ENCODE measurements at regions not wholly inside any gene's neighbourhood (a gene's known extent, or its start where the extent isn't known, plus 50 kb on each side); places are given as distances from the start of the nearest gene placed in this dataset.

DNA sequence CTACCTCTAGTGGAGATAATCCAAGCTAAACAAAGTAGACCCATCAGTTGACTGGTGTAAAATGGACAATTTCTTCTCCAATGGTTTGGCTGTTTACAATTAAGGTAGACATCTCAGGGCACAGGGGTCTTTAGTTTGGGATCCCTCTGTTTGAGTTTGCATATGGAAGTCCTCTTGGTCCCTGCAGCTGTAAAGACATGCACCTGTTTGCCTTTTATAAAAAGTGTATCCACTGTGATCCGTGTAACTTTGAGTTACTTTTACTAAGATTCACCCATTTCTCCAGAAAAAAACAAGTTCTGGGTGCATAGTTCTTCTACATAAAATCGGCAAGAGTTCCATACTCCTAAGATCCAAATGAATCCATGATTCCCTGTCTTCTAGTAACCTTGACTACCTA is 374.7 kb upstream of the ADAMTS16 start:
- H3K4me3 ChIP-seq (ENCODE audit: low read depth, poor library complexity, severe bottlenecking) = no peak overlapping the region
- WGBS, 2 donors = 93 to 95% methylated on average over 2 of the region's 2 CpGs
- TF ChIP-seq, protein P1, sequence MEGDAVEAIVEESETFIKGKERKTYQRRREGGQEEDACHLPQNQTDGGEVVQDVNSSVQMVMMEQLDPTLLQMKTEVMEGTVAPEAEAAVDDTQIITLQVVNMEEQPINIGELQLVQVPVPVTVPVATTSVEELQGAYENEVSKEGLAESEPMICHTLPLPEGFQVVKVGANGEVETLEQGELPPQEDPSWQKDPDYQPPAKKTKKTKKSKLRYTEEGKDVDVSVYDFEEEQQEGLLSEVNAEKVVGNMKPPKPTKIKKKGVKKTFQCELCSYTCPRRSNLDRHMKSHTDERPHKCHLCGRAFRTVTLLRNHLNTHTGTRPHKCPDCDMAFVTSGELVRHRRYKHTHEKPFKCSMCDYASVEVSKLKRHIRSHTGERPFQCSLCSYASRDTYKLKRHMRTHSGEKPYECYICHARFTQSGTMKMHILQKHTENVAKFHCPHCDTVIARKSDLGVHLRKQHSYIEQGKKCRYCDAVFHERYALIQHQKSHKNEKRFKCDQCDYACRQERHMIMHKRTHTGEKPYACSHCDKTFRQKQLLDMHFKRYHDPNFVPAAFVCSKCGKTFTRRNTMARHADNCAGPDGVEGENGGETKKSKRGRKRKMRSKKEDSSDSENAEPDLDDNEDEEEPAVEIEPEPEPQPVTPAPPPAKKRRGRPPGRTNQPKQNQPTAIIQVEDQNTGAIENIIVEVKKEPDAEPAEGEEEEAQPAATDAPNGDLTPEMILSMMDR (IDR thresholded peaks at IDR 0.05) = no peak
- no peak for TF ChIP-seq POLR2A (IDR thresholded peaks at IDR 0.05)
- DNase-seq (ENCODE audit: low spot score in 2 of 2) = no peak
- intact Hi-C loops (cut with DNase I; ENCODE audit: low total_unique reads) = no loop called here

DNA sequence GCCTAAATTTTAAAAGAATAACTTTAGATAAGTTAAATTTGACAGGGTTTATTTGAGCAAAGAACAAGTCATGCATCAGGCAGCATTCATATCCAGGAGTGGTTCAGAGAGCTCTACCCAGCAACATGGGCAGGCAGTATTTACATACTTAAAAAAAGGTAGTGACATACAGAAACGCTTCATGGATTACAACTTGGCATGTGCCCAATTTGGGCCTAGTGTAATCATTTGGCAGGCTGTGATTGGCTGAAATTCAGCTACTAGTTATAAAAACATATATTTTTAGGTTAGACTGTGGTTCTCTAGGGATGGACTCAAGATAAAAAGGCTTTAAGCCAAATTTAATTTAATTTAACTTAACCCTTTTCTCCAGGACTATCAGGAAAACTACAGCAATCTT is 374.0 kb upstream of the ADAMTS16 start:
- DNase-seq (ENCODE audit: low spot score in 2 of 2) = no peak
- 39 to 65% methylated on average over 1 of the region's 1 CpG for WGBS, 2 donors
- H3K4me3 ChIP-seq (ENCODE audit: low read depth, poor library complexity, severe bottlenecking) = no peak overlapping the region
- no peak for TF ChIP-seq POLR2A (IDR thresholded peaks at IDR 0.05)
- TF ChIP-seq, protein P1 (IDR thresholded peaks at IDR 0.05) = no peak
- intact Hi-C loops (cut with DNase I; ENCODE audit: low total_unique reads) = no loop called here

DNA sequence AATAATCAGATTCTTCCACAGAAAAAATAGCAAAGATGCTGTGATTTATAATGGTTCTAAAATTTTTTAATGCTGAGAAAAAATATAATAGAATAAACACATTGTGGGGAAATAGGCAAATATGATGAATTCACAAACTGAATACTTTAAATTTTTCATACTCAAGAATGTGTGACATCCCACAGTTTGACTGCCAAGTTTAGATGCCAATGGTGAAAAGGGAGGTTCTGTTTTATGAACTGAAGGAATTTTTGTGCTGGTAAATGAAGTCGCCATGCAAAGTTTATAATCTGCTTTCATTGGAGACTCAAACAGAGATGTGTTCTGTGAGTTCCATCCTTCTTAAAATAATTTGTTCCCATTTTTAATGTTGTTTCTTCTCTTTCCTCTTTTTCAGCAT is 367.5 kb upstream of the ADAMTS16 start:
- intact Hi-C loops (cut with DNase I; ENCODE audit: low total_unique reads) = no loop called here
- no peak for DNase-seq (ENCODE audit: low spot score in 2 of 2)
- no peak overlapping the region for H3K4me3 ChIP-seq (ENCODE audit: low read depth, poor library complexity, severe bottlenecking)
- whole genome bisulfite sequencing, 2 donors = 27 to 36% methylated on average over 1 of the region's 1 CpG
- TF ChIP-seq POLR2A (IDR thresholded peaks at IDR 0.05) = no peak
- TF ChIP-seq, protein P1 (IDR thresholded peaks at IDR 0.05) = no peak

DNA sequence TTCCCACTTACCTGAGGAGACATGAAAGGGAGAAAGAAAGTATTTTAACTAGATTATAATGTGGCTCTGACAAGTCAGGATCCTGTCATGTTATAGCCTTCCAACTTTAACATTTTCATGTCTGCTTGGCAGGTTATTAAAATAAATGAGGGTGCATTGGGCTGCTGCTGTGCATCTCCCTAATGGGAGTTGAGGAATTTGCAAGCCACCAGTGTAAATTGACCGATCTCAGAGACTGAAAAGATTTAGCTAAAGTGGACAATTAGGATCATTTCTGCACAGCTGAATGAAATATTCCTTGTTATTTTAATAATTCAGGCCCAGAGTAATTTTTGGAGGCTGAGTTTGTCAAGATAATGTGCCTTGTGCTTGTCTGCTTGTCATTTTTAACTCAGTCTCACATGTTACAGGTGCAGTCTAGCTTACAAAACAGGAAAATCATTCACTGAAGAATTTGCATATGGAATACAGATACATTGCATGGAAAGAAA is 366.3 kb upstream of the ADAMTS16 start:
- no peak for DNase-seq (ENCODE audit: low spot score in 2 of 2)
- H3K4me3 ChIP-seq (ENCODE audit: low read depth, poor library complexity, severe bottlenecking) = no peak overlapping the region
- 64 to 73% methylated on average over 1 of the region's 1 CpG for whole genome bisulfite sequencing, 2 donors
- intact Hi-C loops (cut with DNase I; ENCODE audit: low total_unique reads) = no loop called here
- TF ChIP-seq POLR2A (IDR thresholded peaks at IDR 0.05) = no peak
- TF ChIP-seq, protein P1 (IDR thresholded peaks at IDR 0.05) = no peak

DNA sequence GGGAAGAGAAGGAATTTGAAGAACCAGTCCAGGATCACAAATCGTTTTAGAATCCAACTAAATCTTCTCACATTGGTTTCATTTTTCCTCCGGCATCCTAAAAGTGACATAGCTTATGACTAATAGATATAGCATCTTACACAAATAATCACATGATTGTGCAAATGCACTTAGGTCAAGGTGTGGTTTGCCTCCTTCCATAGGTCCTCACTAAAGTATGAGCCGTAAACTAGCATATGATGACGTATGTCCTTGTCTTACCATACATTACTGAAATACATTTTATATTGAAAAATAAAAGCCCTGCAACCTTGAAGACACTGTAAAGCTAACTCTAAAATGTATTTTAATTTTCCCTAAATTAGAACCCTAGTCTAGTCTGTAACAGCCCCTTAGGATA is 362.7 kb upstream of the ADAMTS16 start:
- no peak for DNase-seq (ENCODE audit: low spot score in 2 of 2)
- 80 to 84% methylated on average over 4 of the region's 4 CpGs for WGBS, 2 donors
- TF ChIP-seq, protein P1 (IDR thresholded peaks at IDR 0.05) = no peak
- TF ChIP-seq POLR2A (IDR thresholded peaks at IDR 0.05) = no peak
- intact Hi-C loops (cut with DNase I; ENCODE audit: low total_unique reads) = no loop called here
- H3K4me3 ChIP-seq (ENCODE audit: low read depth, poor library complexity, severe bottlenecking) = no peak overlapping the region

DNA sequence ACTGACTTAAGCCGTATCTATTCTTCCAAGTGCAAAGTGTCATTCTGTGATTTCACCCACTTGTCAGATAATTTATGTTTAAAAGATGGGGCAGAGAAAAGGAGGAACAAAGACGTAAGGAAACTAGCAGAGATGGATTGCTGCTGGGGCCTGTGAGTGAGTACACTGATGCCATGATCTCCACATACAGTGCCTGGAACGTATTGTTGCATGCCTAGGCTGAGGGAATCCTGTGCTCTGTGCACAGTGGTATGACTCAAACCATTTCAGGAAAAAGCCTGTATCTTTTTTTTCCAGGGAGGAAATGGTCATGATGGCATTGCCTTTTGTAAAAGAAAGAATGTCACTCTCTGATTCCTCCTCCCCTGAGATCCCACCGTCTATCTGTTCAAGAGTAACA is 359.5 kb upstream of the ADAMTS16 start:
- DNase-seq (ENCODE audit: low spot score in 2 of 2) = no peak
- intact Hi-C loops (cut with DNase I; ENCODE audit: low total_unique reads) = no loop called here
- 49 to 55% methylated on average over 4 of the region's 4 CpGs for WGBS, 2 donors
- TF ChIP-seq, protein P1 (IDR thresholded peaks at IDR 0.05) = no peak
- TF ChIP-seq POLR2A (IDR thresholded peaks at IDR 0.05) = no peak
- no peak overlapping the region for H3K4me3 ChIP-seq (ENCODE audit: low read depth, poor library complexity, severe bottlenecking)
